ENCODE measurements at regions not wholly inside any gene's neighbourhood (a gene's known extent, or its start where the extent isn't known, plus 50 kb on each side); places are given as distances from the start of the nearest gene placed in this dataset.

DNA sequence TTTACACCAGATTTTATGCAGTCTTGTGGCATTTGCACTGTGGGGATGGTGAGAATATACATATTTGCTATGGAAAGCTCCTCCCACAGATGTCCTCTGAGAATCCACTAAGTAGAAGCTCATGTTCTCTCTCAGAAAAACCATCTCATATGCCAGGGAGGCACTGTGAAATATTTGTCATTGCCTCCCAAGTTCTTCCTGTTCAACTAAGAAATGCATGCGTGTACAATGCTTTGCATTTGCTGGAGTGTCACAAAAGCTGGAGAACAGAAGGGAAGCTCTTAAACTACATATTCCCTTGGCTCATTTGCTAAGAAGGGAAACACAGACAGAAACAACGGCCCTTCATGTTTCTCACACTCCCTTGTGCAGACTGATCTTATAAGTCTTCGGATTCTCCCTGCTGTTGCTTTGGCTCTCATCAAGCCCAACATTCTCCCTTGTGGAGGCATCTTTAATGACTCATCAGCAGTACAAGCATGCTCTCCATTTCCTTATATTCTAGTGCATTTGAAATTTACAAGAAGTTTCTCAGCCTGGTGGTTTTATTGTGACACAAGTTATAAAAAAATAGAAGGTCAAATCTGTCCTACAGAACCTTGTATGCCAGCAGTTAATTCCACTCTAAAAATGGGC, 220.6 kb downstream of the TRIM36 start:
- H3K36me3 Mint-ChIP-seq (ENCODE audit: low read depth): no peaks in the 10 kb centered on the region
- CTCF ChIA-PET: no interaction called here

DNA sequence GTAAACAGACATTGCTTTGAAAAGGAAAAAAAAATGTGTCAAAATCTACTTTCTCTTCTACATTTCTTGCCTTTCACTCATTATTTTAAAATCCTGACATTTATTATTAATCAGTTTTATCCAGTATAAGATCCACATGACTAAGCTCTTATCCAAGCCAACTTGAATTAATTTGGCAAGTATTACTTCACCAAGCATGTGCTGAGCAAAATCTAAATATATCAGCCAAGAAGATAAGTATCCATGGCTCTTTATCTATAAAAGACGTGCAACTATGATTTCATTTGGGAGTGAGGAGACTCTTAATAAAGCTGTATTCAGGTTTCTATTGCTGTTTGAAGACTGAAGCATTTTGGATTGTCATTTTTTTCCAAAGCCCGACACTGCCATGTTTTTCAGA, 221.3 kb downstream of the TRIM36 start:
- H3K27me3 Mint-ChIP-seq (ENCODE audit: low read depth): no peaks in the 10 kb centered on the region

More for the DNA sequence above, 220.6 kb downstream of the TRIM36 start:
- no peaks in the 10 kb centered on the region for H3K27me3 Mint-ChIP-seq (ENCODE audit: low read depth)
- no peak overlapping the region for H3K27ac Mint-ChIP-seq
- H3K9me3 Mint-ChIP-seq: no peaks in the 10 kb centered on the region
- DNase-seq: no peak
- no peak overlapping the region for H3K4me3 Mint-ChIP-seq
- intact Hi-C loops (cut with micrococcal nuclease): no loop called here
- no peaks in the 10 kb centered on the region for H3K4me1 Mint-ChIP-seq (ENCODE audit: low read depth)

DNA sequence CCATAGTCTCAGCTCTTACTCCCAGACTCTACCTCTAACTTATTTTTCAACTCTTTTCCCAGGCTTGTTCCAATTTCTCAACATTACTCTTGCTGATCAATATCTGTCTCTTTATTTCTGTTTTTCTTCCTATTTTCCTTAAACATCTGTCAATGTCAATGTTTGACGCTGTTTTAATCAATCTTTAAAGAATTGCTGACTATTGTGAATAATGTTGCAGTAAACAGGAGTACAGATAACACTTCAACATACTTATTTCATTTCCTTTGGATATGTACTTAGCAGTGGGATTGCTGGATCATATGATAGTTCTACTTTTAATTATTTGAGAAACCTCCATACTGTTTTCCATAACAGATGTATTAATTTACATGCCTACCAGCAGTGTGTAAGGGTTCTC, 229.0 kb downstream of the TRIM36 start:
- H3K4me3 Mint-ChIP-seq: no peak overlapping the region
- no peak overlapping the region for H3K27ac Mint-ChIP-seq
- H3K4me1 Mint-ChIP-seq (ENCODE audit: low read depth): no peaks in the 10 kb centered on the region
- intact Hi-C loops (cut with micrococcal nuclease): no loop called here
- peaks cover 29% of the 10 kb centered on the region for H3K9me3 Mint-ChIP-seq
- CTCF ChIA-PET: no interaction called here
- H3K27me3 Mint-ChIP-seq (ENCODE audit: low read depth): no peaks in the 10 kb centered on the region
- no peak for DNase-seq
- H3K36me3 Mint-ChIP-seq (ENCODE audit: low read depth): no peaks in the 10 kb centered on the region

More for the DNA sequence above, 221.3 kb downstream of the TRIM36 start:
- no peaks in the 10 kb centered on the region for H3K9me3 Mint-ChIP-seq
- H3K4me3 Mint-ChIP-seq: no peak overlapping the region
- no peaks in the 10 kb centered on the region for H3K36me3 Mint-ChIP-seq (ENCODE audit: low read depth)
- no peak overlapping the region for H3K27ac Mint-ChIP-seq
- no peak for DNase-seq
- CTCF ChIA-PET: no interaction called here
- intact Hi-C loops (cut with micrococcal nuclease): no loop called here
- no peaks in the 10 kb centered on the region for H3K4me1 Mint-ChIP-seq (ENCODE audit: low read depth)

DNA sequence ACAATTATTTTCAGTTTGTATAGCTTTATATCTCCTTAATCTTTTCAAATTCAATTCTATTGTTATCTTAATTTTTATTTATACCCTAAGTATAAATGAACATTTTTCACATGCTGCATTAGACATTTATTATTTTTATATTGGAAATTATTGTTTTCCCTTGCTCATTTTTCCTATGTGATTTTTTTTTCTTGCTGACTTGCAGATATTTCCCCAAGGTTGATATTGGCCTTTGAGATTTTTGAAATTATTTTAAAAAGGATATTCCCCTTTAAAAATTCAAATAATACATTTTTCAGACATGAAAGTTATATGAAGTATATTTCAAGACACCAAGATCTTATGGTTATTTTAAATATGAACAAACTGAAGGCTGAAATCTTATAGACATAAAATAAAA, 234.2 kb downstream of the TRIM36 start:
- DNase-seq: no peak
- H3K9me3 Mint-ChIP-seq: peaks cover 21% of the 10 kb centered on the region
- H3K4me1 Mint-ChIP-seq (ENCODE audit: low read depth): no peaks in the 10 kb centered on the region
- no peak overlapping the region for H3K4me3 Mint-ChIP-seq
- H3K36me3 Mint-ChIP-seq (ENCODE audit: low read depth): no peaks in the 10 kb centered on the region
- no peaks in the 10 kb centered on the region for H3K27me3 Mint-ChIP-seq (ENCODE audit: low read depth)
- CTCF ChIA-PET: no interaction called here
- no peak overlapping the region for H3K27ac Mint-ChIP-seq
- intact Hi-C loops (cut with micrococcal nuclease): no loop called here

DNA sequence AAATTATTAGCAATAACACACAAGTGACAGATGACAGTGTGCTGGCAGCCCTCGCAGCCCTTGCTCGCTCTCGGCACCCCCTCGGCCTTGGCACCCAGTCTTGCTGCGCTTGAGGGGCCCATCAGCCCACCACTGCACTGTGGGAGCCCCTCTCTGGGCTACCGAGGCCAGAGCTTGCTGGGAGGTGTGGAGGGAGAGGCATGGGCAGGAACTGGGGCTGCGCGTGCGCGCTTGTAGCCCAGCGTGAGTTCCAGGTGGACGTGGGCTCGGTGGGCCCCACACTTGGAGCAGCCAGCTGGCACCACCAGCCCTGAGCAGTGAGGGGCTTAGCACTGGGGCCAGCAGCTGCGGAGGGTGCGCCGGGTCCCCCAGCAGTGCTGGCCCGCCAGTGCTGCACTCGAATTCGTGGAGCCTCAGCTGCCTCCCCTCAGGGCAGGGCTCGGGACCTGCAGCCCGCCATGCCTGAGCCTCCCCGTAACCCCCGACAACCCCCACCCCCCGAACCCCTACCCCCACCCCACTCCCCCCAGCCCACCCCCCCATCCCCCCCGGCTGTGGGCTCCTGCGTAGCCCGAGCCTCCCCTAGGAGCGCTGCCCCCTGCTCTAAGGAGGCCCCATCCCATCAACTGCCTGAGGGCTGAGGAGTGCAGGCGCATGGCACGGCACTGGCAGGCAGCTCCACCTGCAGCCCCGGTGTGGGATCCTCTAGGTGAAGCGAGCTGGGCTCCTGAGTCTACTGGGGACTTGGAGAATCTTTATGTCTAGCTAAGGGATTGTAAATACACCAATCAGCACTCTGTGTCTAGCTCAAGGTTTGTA, 240.9 kb downstream of the TRIM36 start:
- H3K36me3 Mint-ChIP-seq (ENCODE audit: low read depth): no peaks in the 10 kb centered on the region
- intact Hi-C loops (cut with micrococcal nuclease): no loop called here
- H3K27ac Mint-ChIP-seq: no peak overlapping the region
- CTCF ChIA-PET: no interaction called here
- H3K4me3 Mint-ChIP-seq: no peak overlapping the region
- H3K27me3 Mint-ChIP-seq (ENCODE audit: low read depth): no peaks in the 10 kb centered on the region
- no peak for DNase-seq
- H3K9me3 Mint-ChIP-seq: no peaks in the 10 kb centered on the region
- no peaks in the 10 kb centered on the region for H3K4me1 Mint-ChIP-seq (ENCODE audit: low read depth)

DNA sequence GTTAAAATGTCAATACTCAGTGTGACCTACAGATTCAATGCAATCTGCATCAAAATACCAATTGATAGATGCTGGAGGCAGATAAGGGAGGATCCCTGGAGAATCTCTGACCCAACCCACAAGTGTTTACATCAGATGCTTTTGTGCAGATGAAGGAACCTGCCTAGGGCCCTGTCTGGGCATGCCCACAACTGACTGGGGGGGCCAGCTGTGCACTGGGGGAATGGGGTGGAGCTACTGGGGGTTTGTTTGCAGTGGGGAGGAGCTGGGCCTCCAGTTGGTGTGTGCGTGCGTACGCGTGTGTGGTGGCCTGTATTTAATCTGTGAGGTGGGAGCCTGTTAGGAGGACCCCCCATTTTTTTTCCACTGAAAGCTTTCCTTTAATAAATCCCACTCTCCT, 244.9 kb downstream of the TRIM36 start:
- Mint-ChIP-seq H3K27ac (no peak overlapping the region), H3K9me3 (no peaks in the 10 kb centered on the region), H3K27me3 (ENCODE audit: low read depth) (no peaks in the 10 kb centered on the region), H3K36me3 (ENCODE audit: low read depth) (no peaks in the 10 kb centered on the region), H3K4me3 (no peak overlapping the region), H3K4me1 (ENCODE audit: low read depth) (no peaks in the 10 kb centered on the region)
- DNase-seq: no peak
- intact Hi-C loops (cut with micrococcal nuclease): no loop called here
- CTCF ChIA-PET: no interaction called here

DNA sequence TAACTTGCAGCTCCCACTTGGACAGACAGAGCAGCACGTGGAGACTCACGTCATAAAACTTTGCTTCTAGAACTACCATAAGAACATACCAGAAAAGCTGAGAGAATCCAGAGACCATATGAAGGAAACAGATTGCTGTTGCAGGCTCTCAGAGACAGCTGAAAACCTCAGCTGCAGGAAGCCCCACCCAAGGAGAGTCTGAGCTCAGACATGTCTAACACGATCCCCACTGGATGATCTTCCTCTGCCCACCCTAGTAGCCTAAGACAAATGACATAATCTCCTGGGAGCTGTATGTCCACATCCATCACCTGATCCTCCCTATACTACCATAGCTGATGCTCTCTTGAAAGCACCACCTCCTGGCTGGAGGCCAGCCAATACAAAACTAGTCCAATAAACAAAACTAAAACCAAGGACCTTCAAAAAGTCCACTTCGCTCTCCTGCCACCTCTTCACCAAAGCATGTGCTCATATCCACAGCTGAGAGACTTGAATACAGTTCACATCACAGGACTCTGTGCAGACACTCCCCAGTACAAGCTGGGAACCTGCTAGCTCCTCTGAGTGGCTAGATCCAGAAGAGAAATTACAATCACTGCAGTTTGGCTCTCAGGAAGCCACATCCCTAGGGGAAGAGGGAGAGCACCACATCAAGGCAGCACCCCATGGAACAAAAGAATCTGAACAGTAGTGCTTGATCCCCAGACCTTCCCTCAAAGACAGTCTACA, 257.4 kb downstream of the TRIM36 start:
- H3K27ac Mint-ChIP-seq: no peak overlapping the region
- H3K27me3 Mint-ChIP-seq (ENCODE audit: low read depth): no peaks in the 10 kb centered on the region
- H3K4me3 Mint-ChIP-seq: no peak overlapping the region
- CTCF ChIA-PET: no interaction called here
- intact Hi-C loops (cut with micrococcal nuclease): no loop called here
- H3K9me3 Mint-ChIP-seq: peaks cover 17% of the 10 kb centered on the region
- no peak for DNase-seq
- H3K36me3 Mint-ChIP-seq (ENCODE audit: low read depth): peaks cover 1% of the 10 kb centered on the region
- no peaks in the 10 kb centered on the region for H3K4me1 Mint-ChIP-seq (ENCODE audit: low read depth)

DNA sequence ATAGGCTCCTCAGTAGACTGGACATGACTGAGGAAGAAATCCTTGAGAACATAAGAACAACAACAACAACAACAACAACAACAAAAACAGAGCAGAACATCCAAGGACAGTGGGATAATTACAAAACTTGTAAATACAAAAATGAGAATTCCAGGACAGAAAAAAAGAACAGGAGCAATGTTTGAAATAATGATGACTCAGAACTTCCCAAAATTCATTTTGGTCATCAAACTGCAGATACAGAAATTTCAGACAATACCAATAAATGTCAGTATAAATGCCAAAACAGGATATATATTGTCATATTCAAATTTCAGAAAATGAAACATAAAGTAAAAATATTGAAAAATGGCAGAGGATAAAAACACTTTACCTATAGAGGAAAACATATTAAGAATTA, 259.0 kb downstream of the TRIM36 start:
- intact Hi-C loops (cut with micrococcal nuclease): no loop called here
- H3K27ac Mint-ChIP-seq: no peak overlapping the region
- peaks cover 17% of the 10 kb centered on the region for H3K9me3 Mint-ChIP-seq
- CTCF ChIA-PET: no interaction called here
- DNase-seq: no peak
- peaks cover 1% of the 10 kb centered on the region for H3K36me3 Mint-ChIP-seq (ENCODE audit: low read depth)
- H3K27me3 Mint-ChIP-seq (ENCODE audit: low read depth): no peaks in the 10 kb centered on the region
- no peaks in the 10 kb centered on the region for H3K4me1 Mint-ChIP-seq (ENCODE audit: low read depth)
- no peak overlapping the region for H3K4me3 Mint-ChIP-seq

DNA sequence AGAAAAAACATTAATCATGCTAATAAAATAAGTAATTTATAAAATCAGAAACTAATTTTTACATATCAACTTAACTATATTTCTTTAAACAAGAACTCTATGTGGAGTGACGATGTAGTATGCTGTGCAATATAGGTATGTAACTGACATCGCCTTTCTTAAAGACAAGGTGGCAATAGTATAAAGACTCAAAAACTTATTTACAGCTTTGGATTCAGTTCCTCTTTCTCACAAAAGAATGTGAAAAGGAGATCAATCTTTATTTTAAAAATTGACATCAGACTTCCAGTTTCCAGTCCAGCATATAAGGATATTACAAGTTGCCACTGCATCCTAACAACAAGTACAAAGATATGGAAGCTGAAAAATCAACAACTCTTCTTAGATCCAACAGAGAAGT, 260.3 kb downstream of the TRIM36 start:
- Mint-ChIP-seq H3K9me3 (peaks cover 15% of the 10 kb centered on the region), H3K36me3 (ENCODE audit: low read depth) (peaks cover 1% of the 10 kb centered on the region), H3K4me1 (ENCODE audit: low read depth) (no peaks in the 10 kb centered on the region), H3K4me3 (no peak overlapping the region), H3K27ac (no peak overlapping the region), H3K27me3 (ENCODE audit: low read depth) (no peaks in the 10 kb centered on the region)
- intact Hi-C loops (cut with micrococcal nuclease): no loop called here
- no peak for DNase-seq
- CTCF ChIA-PET: no interaction called here

DNA sequence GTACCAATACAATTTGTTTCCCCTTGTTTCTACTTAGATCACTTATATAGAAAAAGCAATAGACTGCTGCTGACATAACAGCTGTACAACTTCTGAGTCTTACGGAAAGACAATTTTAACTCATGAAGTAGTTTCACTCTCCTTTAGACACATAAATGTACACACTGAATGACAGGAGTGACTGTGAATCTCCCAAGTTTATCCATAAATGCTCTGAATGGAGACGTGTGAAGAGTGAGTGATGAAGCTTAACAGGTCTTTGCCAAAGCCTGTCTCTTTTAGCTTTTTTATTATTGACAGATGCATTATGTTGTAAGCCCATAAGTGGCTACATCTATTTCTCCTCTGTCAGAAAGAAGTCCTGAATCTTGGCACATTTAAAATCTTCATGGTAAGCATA, 265.9 kb downstream of the TRIM36 start:
- CTCF ChIA-PET: no interaction called here
- no peak overlapping the region for H3K4me3 Mint-ChIP-seq
- no peaks in the 10 kb centered on the region for H3K4me1 Mint-ChIP-seq (ENCODE audit: low read depth)
- intact Hi-C loops (cut with micrococcal nuclease): no loop called here
- H3K9me3 Mint-ChIP-seq: no peaks in the 10 kb centered on the region
- DNase-seq: no peak
- no peaks in the 10 kb centered on the region for H3K27me3 Mint-ChIP-seq (ENCODE audit: low read depth)
- no peaks in the 10 kb centered on the region for H3K36me3 Mint-ChIP-seq (ENCODE audit: low read depth)
- H3K27ac Mint-ChIP-seq: no peak overlapping the region

DNA sequence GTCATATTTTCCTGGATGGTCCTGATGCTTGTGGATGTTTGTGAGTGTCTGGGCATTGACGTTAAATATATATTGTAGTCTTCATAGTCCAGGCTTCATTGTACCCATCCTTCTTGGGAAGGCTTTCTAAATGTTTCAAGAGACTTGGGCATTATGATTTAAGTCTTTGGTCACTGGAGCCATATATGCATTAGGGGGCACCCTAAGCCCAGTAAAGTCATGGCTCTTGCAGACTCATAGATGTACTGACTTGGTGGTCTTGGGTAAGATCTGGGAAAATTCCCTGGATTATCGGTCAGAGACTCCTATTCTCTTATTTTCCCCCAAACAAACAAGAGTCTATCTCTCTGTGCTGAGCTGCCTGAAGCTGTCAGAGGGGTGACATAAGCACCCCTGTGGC, 271.1 kb downstream of the TRIM36 start:
- H3K9me3 Mint-ChIP-seq: peaks cover 3% of the 10 kb centered on the region
- CTCF ChIA-PET: no interaction called here
- no peak overlapping the region for H3K27ac Mint-ChIP-seq
- no peaks in the 10 kb centered on the region for H3K36me3 Mint-ChIP-seq (ENCODE audit: low read depth)
- no peak overlapping the region for H3K4me3 Mint-ChIP-seq
- no peaks in the 10 kb centered on the region for H3K27me3 Mint-ChIP-seq (ENCODE audit: low read depth)
- H3K4me1 Mint-ChIP-seq (ENCODE audit: low read depth): no peaks in the 10 kb centered on the region
- intact Hi-C loops (cut with micrococcal nuclease): loop anchor here (5.0 kb wide), 1 partner anchor 689 kb away; no protein-coding TSS in a partner anchor
- DNase-seq: no peak

DNA sequence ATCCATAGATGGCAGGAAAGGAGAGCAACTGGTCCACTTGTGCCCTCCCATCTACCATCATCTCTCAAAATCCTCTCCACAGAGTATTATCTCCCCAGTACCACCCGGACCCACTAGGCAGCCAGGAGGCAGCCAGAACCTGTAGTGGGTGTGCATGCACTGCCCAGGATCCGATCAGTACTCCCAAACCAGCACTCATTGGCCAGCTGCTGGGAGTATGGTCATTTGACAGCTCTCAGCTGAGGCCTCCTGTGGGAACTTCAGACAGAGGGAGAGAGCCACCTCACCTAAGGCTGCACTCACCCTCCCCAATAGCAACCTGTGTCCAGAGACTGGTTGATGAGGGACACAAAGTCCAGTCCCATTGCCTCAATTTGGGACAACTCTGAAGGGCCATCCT, 286.0 kb downstream of the TRIM36 start:
- CTCF ChIA-PET: no interaction called here
- Mint-ChIP-seq H3K27ac (no peak overlapping the region), H3K4me1 (ENCODE audit: low read depth) (no peaks in the 10 kb centered on the region), H3K36me3 (ENCODE audit: low read depth) (no peaks in the 10 kb centered on the region), H3K9me3 (peaks cover 14% of the 10 kb centered on the region), H3K27me3 (ENCODE audit: low read depth) (no peaks in the 10 kb centered on the region), H3K4me3 (no peak overlapping the region)
- DNase-seq: no peak
- intact Hi-C loops (cut with micrococcal nuclease): no loop called here

DNA sequence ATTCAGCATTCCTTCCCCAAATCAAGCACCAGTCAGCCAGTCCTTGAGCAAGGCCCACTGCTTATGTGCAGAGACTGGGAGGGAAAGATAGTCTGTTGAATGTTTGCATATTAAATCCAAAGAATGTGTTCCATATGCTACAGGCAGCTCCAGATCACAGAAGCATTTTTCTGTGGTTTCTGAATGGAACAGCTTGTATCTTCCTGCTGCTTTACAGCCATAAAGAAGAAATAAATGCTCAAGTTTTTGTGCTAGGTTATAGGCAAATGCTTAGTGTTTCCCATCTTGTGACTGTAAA, 310.3 kb downstream of the TRIM36 start:
- no peaks in the 10 kb centered on the region for H3K27me3 Mint-ChIP-seq (ENCODE audit: low read depth)
- H3K4me3 Mint-ChIP-seq: no peak overlapping the region
- H3K36me3 Mint-ChIP-seq (ENCODE audit: low read depth): no peaks in the 10 kb centered on the region
- H3K27ac Mint-ChIP-seq: no peak overlapping the region
- CTCF ChIA-PET: no interaction called here
- DNase-seq: no peak
- intact Hi-C loops (cut with micrococcal nuclease): no loop called here
- peaks cover 4% of the 10 kb centered on the region for H3K9me3 Mint-ChIP-seq
- H3K4me1 Mint-ChIP-seq (ENCODE audit: low read depth): no peaks in the 10 kb centered on the region

Data from activated naive CD4-positive, alpha-beta T cell treated with anti-CD3 and anti-CD28 coated beads for 36 hours (primary cell).